SH-SY5Y (cell line): ENCODE measurements at regions not wholly inside any gene's neighbourhood (a gene's known extent, or its start where the extent isn't known, plus 50 kb on each side); places are given as distances from the start of the nearest gene placed in this dataset.

Source experiments
- GATA2 ChIP-seq: IDR thresholded peaks from 2 replicates; pipeline ENCODE4 v1.6.1; 2011; ENCODE audit warnings: mild to moderate bottlenecking, low read depth, low read length
- GATA3 ChIP-seq: IDR thresholded peaks from 2 replicates; pipeline ENCODE4 v1.6.1; 2011; ENCODE audit warnings: low read depth, mild to moderate bottlenecking, low read length, moderate library complexity

GRCh38 chr10:15442056-15442455 is 71.0 kb upstream of the FAM171A1 start:
- TF ChIP-seq GATA2: no peak
- no peak for TF ChIP-seq GATA3
